ENCODE measurements at regions not wholly inside any gene's neighbourhood (a gene's known extent, or its start where the extent isn't known, plus 50 kb on each side); places are given as distances from the start of the nearest gene placed in this dataset.
"Not testable (repeated sequence)": the region's sequence is repeated elsewhere in the genome, so short reads cannot be mapped to it uniquely, and the experiment has no call there.

- DNase-seq (ENCODE audit: low read depth in 3 of 3), result no peak
These were observed 68.2 kb downstream of the ATP23 start for GRCh38 chr12:58009405-58010195.

DNA sequence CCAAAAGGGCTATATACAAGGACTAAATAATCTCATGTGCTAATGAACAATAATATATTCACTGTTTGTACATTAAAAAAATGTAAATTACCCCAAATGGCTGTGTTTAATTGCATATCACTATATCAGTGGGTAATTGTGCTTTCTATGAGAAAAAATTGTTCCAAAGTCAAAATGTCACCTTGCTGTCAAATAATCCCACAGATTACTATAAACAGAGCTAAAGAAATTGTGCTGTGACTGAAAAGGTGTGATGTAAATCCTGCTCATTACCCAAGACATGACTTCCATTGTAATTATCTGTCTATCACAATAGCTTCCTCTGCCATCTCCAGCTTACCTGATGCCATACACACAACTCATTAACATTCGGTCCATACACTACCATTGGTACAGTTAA lies 70.3 kb downstream of the ATP23 start:
- DNase-seq (ENCODE audit: low read depth in 3 of 3), result no peak

- not testable (repeated sequence) for DNase-seq (ENCODE audit: low read depth in 3 of 3)
These were observed 81.1 kb downstream of the ATP23 start for GRCh38 chr12:58022379-58023020.

GRCh38 chr12:58025431-58025830 lies 84.1 kb downstream of the ATP23 start:
- DNase-seq (ENCODE audit: low read depth in 3 of 3), result no peak

GRCh38 chr12:58026426-58026825 lies 85.1 kb downstream of the ATP23 start:
- no peak for DNase-seq (ENCODE audit: low read depth in 3 of 3)

DNA sequence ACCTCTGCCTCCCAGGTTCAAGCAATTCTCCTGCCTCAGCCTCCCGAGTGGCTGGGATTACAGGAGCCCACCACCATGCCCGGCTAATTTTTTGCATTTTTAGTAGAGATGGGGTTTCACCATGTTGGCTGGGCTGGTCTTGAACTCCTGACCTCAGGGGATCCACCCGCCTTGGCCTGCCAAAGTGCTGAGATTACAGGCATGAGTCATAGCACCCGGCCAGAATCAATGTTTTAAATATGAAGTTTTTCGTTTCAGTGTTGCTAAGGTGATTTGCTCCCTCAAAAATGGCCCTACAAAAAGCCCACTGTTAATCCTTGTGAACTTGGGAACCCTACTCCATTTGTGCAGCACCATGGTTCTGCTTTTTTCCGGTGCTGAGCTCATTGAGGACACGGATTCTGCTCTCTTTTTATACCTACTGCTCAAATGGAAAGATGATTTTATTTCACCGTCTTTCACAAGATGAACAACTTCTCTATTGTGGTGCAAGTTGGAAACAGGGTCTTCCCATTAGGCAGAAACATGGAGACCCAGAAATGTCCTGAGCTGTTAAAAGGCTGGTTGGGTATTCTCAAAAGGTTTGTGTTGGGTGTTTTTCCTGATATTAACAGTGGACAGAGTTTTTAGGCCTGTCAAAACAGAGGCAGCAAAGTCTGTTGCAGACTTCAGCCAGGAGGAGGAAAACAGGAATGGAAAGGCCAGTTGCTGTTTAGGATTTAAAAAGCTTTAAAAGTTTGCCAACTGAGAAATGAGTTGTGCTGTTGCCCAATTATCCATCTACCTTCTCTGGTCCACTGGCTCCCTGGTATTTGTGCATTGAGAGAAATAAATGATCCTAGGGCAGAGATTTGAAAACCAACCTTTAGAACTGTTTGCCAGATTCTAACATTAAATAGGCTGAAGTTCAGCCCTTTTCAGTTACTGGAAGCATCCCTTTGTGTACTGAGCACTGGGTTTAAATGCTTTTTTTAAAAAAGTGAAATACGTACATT lies 85.8 kb downstream of the ATP23 start:
- DNase-seq (ENCODE audit: low read depth in 3 of 3), result no peak

DNA sequence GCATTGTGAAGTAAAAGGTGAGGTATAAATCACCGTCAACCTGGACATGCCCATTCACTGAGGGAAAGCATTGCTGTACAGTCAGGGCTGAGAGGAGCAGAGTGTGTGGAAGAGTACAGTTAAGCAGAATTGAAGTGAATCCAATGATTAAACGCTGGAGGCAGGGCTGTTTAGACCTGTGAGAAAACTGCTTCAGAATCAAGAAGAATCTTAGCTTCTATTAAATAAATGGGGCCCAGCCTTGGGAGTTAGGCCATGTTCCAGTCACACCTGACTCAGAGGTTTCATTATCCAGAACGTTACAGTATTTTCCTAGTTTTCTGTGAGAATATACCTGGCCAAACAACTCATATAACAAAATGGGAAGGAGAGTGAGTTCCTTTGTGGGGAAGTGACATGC lies 86.9 kb downstream of the ATP23 start:
- DNase-seq (ENCODE audit: low read depth in 3 of 3), result no peak

- DNase-seq (ENCODE audit: low read depth in 3 of 3), result no peak
These were observed 87.9 kb downstream of the ATP23 start for GRCh38 chr12:58029260-58029659.

- DNase-seq (ENCODE audit: low read depth in 3 of 3), result no peak
These were observed 89.4 kb downstream of the ATP23 start for GRCh38 chr12:58030566-58031279.

DNA sequence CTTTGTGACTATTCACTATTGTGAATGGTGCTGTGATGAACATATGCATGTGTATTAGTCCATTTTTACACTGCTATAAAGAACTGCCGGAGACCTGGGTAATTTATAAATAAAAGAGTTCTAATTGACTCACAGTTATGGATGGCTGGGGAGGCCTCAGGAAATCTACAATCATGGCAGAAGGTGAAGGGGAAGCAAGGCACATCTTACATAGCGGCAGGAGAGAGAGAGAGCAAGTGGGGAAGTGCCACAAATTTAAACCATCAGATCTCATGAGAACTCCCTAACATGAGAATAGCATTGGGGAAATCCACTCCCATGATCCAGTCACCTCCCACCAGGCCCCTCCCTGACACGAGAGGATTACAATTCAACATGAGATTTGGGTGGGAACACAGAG lies 90.8 kb downstream of the ATP23 start:
- DNase-seq (ENCODE audit: low read depth in 3 of 3), result no peak

DNA sequence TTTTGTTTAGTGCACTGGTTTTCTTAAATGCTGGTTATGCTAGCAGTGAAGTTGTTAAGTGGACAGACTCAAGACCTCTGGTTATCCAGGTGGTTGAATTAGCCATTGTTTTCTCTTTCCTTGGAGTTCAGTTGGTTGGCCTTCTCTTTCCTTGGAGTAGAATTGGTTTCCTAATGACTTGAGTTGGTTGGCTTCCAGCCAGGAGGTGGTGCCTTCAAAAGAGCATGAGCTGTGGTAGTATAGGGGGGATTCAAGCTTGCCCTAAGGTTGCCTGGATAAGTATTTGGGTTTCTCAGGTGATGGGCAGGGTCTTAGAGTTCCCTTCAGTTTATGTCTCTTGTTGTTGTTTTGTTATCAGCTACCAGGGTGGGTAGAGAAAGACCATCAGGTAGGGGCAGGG lies 92.5 kb downstream of the ATP23 start:
- no peak for DNase-seq (ENCODE audit: low read depth in 3 of 3)

GRCh38 chr12:58034311-58034710 lies 92.9 kb downstream of the ATP23 start:
- DNase-seq (ENCODE audit: low read depth in 3 of 3), result no peak

GRCh38 chr12:58034712-58035111 lies 93.3 kb downstream of the ATP23 start:
- no peak for DNase-seq (ENCODE audit: low read depth in 3 of 3)

- no peak for DNase-seq (ENCODE audit: low read depth in 3 of 3)
These were observed 100.1 kb downstream of the ATP23 start for GRCh38 chr12:58041441-58041840.

DNA sequence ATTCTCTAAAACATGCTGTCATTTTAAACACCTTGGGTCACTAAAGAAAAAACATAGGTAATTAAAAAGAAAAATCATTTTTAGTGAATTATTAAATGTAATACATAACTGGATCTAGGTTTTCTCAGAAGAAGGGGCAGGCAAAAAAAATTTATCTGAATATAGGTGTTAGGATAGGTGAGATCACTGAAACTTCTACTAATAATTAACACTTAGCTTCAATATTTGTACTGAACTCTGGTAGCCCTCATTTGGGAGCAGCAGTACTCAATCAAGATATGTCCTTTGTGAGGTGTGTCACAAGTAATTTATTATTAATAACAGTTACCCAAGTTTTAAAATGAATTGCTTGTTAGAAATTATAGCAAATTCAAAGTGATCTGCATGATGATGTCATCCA lies 103.6 kb downstream of the ATP23 start:
- no peak for DNase-seq (ENCODE audit: low read depth in 3 of 3)

GRCh38 chr12:58046271-58046670 lies 104.9 kb downstream of the ATP23 start:
- no peak for DNase-seq (ENCODE audit: low read depth in 3 of 3)

DNA sequence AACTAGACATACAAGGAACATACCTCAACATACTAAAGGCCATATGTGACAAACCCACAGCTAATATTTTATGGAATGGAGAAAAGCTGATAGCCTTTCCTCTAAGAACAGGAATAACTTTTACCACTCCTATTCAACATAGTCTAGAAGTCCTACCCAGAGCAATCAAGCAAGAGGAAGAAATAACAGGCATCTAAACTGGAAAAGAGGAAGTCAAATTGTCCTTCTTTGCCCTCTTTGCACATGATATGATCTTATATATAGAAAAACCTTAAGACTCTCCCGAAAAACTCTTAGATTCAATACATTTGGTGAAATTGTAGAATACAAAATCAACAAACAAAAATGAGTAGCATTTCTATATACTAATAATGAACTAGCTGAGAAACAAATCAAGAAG lies 110.0 kb downstream of the ATP23 start:
- DNase-seq (ENCODE audit: low read depth in 3 of 3), result no peak

GRCh38 chr12:58064666-58065065 lies 123.3 kb downstream of the ATP23 start:
- DNase-seq (ENCODE audit: low read depth in 3 of 3), result no peak

DNA sequence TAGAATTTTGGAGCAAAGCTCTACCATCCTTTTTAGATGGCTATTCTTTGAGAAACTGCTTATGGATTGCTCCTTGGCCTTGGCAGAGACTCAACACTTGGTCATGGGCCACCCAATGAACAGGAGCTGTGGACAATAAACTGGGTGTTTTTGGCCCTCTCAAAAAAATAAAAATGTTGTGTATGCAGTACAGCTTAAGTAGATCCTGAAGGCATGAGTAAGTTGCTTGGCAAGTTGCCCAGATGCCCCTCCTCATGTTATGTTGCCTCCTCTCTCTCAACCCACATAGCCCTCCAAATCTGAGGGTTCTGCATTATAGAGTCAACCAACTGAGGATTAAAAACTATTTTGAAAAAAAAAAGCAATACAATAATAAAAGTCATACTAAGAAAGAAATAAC lies 124.9 kb downstream of the ATP23 start:
- DNase-seq (ENCODE audit: low read depth in 3 of 3), result no peak

GRCh38 chr12:58067610-58068387 lies 126.4 kb downstream of the ATP23 start:
- no peak for DNase-seq (ENCODE audit: low read depth in 3 of 3)

GRCh38 chr12:58068706-58069105 lies 127.3 kb downstream of the ATP23 start:
- DNase-seq (ENCODE audit: low read depth in 3 of 3), result no peak
